Ascending aorta (tissue), 2 donors: ENCODE measurements at regions not wholly inside any gene's neighbourhood (a gene's known extent, or its start where the extent isn't known, plus 50 kb on each side); places are given as distances from the start of the nearest gene placed in this dataset.

Experiments
- DNase-seq, 2 donors: peaks; one replicate each; pipeline ENCODE4 v3.0.0-alpha.2; 2019; ENCODE audit warnings: low spot score in 2 of 2
- H3K27ac ChIP-seq, 2 donors: fragments of 200-600 bp; sonication (generic); one replicate each; pipeline ENCODE4 v1.5.1; 2016 to 2017; ENCODE audit warnings: mild to moderate bottlenecking in 1 of 2
- H3K27me3 ChIP-seq: fragments of 200-600 bp; sonication (generic); one replicate; pipeline ENCODE4 v1.5.1; 2017
- H3K36me3 ChIP-seq, 2 donors: fragments of 200-600 bp; sonication (generic); one replicate each; pipeline ENCODE4 v1.5.1; 2016
- H3K4me1 ChIP-seq, 2 donors: fragments of 200-600 bp; sonication (generic); one replicate each; pipeline ENCODE4 v1.5.1; 2016 to 2017; ENCODE audit warnings: mild to moderate bottlenecking in 1 of 2
- H3K4me3 ChIP-seq, 2 donors: fragments of 200-600 bp; sonication (generic); one replicate each; pipeline ENCODE4 v1.5.1; 2016 to 2017; ENCODE audit warnings: mild to moderate bottlenecking in 1 of 2
- H3K9me3 ChIP-seq, 2 donors: fragments of 200-600 bp; sonication (generic); one replicate each; pipeline ENCODE4 v1.5.1; 2016
- intact Hi-C: fragments of 100-400 bp; cut with DNase I; formaldehyde crosslinking; loops from one replicate; pipeline ENCODE4 v1.15.1; 2023
- TF ChIP-seq, protein P1 (sequence below), 3 experiments: fragments of 200-600 bp in 2 of 3; fragments of 450-650 bp in 1 of 3; sonication (generic) in 2 of 3; IDR thresholded peaks; one replicate each; pipeline ENCODE4 v1.5.1; 2016 to 2019; ENCODE audit warnings: antibody characterized with exemption in 3 of 3, mild to moderate bottlenecking in 1 of 3, moderate library complexity in 1 of 3

DNA sequence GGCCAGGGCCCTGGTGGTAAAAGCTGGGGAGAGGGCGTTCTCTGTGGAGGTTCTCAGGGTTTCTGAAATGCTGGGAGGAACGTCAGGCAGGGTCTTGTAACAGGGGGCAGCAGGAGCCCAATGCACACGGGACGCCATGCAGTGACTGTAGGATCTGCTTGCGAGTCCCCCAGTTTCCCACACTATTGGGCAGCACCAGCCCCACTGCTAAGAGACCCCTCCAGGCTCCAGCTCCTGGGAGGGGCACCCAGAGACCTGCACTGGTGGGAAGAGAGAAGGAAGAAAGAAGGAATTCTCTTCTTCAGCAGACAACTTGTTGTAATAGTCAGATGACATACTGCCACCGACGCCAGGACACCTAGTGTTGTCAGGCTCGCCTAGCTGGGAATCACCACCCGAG lies 55.2 kb upstream of the RNF7 start:
- intact Hi-C loops, result no loop called here

DNA sequence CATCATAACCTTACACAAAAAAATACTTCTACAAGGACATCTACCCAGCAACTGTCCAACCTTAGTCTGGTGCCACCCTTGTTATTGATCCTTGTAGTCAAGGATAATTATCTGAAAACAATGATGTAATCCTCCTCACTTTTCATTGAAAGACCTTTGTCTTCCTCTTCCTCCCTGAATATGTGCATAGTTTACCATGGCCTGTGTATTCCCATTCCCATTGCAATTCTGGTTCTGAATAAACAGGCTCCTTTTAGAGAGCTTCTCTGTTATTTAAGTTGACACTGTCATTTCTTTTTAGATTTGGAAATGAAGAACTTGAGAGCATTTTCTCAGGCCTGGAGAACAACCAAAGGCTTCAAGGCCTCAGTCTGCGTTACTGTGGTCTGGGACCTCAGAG lies 53.3 kb upstream of the RNF7 start:
- Histone ChIP-seq H3K4me3 (no peak overlapping the region), H3K4me1 (peaks cover 0 to 2% of the 10 kb centered on the region in 2 donors), H3K27ac (no peak overlapping the region), H3K9me3 (no peaks in the 10 kb centered on the region), H3K36me3 (no peaks in the 10 kb centered on the region), H3K27me3 (no peaks in the 10 kb centered on the region)
- intact Hi-C loops, result no loop called here
- TF ChIP-seq, protein P1, sequence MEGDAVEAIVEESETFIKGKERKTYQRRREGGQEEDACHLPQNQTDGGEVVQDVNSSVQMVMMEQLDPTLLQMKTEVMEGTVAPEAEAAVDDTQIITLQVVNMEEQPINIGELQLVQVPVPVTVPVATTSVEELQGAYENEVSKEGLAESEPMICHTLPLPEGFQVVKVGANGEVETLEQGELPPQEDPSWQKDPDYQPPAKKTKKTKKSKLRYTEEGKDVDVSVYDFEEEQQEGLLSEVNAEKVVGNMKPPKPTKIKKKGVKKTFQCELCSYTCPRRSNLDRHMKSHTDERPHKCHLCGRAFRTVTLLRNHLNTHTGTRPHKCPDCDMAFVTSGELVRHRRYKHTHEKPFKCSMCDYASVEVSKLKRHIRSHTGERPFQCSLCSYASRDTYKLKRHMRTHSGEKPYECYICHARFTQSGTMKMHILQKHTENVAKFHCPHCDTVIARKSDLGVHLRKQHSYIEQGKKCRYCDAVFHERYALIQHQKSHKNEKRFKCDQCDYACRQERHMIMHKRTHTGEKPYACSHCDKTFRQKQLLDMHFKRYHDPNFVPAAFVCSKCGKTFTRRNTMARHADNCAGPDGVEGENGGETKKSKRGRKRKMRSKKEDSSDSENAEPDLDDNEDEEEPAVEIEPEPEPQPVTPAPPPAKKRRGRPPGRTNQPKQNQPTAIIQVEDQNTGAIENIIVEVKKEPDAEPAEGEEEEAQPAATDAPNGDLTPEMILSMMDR (IDR thresholded peaks at IDR 0.05), result no peak
- no peak for DNase-seq

More for the DNA sequence above, 55.2 kb upstream of the RNF7 start:
- TF ChIP-seq, protein P1 (IDR thresholded peaks at IDR 0.05), result no peak
- Histone ChIP-seq H3K4me1 (peaks cover 0 to 2% of the 10 kb centered on the region in 2 donors), H3K4me3 (no peak overlapping the region), H3K36me3 (no peaks in the 10 kb centered on the region), H3K9me3 (no peaks in the 10 kb centered on the region), H3K27ac (no peak overlapping the region), H3K27me3 (no peaks in the 10 kb centered on the region)
- DNase-seq, result no peak

DNA sequence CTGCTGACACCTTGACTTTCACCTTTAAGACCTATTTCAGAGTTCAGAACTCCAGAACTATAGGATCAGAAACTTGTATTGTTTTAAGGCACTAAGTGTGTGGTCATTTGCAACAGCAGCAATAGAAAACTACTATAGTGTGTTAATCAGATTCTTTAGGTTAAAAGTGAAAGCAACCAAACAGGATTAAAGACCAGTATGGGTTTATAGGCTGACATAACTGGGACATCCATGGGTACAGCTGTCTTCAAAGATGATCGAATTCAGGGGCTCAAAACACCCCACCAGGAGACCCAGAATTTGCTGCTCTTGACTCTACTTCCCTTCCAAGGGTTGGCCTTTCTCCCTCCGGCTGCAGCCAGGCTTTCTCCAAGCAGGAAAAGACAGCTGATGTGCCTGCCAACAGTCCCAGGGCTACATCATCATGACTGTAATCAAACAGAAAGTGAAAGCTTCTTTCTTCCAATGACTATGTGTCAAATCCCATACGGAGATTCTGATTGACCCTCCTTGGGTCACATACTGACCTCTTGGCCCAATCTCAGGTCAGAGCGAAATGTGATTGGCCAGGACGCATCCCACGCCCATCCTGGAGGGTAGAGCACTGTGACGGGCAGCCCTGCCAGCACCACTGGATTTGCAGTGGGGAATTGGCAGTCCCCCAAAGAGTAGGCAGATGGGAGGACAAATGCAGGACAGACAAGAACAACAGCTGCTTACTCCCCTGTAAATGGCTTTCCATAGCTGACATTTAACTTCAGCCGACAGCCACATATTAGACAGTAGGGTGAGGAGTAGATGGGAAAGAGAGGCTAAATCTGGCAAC lies 51.4 kb upstream of the RNF7 start:
- no peaks in the 10 kb centered on the region for H3K36me3 ChIP-seq
- no peaks in the 10 kb centered on the region for H3K9me3 ChIP-seq
- H3K4me3 ChIP-seq, result peak overlapping the region; percentile 45 to 58
- DNase-seq, result peak; percentile 13 to 73
- TF ChIP-seq, protein P1 (IDR thresholded peaks at IDR 0.05), result no peak
- H3K4me1 ChIP-seq, result peaks cover 0 to 2% of the 10 kb centered on the region in 2 donors
- no peaks in the 10 kb centered on the region for H3K27me3 ChIP-seq
- peak overlapping the region; percentile 27 to 59 for H3K27ac ChIP-seq
- intact Hi-C loops, result no loop called here
